Epithelial cell of esophagus (primary cell): ENCODE measurements at regions not wholly inside any gene's neighbourhood (a gene's known extent, or its start where the extent isn't known, plus 50 kb on each side); places are given as distances from the start of the nearest gene placed in this dataset.
"Not testable (repeated sequence)": the region's sequence is repeated elsewhere in the genome, so short reads cannot be mapped to it uniquely, and the experiment has no call there.

ENCODE experiments used
- DNase-seq: peaks from one replicate; pipeline ENCODE4 v3.0.0; 2010; ENCODE audit warnings: low read depth
- H3K4me3 ChIP-seq: 2 replicates; pipeline ENCODE4 v1.5.1; 2011; ENCODE audit warnings: mild to moderate bottlenecking, low read length, control low read depth
- TF ChIP-seq, protein P1 (sequence below): IDR thresholded peaks from 2 replicates; pipeline ENCODE4 v1.5.1; 2011; ENCODE audit warnings: low read depth, mild to moderate bottlenecking, low read length, control low read depth, inconsistent platforms; ENCODE audit not compliant: insufficient read depth; ENCODE audit errors: missing control alignments

DNA sequence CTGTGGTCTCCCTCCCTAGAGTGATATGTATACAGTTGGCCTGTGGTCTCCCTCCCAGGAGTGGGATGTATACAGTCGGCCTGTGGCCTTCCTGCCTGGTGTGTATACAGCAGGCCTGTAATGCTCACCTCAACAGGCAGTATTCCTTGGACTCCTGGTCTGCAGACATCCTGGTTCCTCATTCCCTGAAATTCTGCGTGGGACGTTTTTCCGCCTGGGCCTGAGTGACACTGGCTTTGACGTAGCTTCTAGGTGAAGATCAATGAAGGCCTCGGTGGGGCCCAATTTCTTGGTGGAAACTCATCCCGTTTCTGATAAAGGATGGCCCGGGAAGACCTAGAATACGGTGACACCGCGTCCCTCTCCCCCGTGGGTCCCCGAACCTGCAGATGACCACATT is 98.7 kb upstream of the PPP2R3B start:
- DNase-seq, result no peak
- H3K4me3 ChIP-seq, result no peak overlapping the region
- TF ChIP-seq, protein P1, sequence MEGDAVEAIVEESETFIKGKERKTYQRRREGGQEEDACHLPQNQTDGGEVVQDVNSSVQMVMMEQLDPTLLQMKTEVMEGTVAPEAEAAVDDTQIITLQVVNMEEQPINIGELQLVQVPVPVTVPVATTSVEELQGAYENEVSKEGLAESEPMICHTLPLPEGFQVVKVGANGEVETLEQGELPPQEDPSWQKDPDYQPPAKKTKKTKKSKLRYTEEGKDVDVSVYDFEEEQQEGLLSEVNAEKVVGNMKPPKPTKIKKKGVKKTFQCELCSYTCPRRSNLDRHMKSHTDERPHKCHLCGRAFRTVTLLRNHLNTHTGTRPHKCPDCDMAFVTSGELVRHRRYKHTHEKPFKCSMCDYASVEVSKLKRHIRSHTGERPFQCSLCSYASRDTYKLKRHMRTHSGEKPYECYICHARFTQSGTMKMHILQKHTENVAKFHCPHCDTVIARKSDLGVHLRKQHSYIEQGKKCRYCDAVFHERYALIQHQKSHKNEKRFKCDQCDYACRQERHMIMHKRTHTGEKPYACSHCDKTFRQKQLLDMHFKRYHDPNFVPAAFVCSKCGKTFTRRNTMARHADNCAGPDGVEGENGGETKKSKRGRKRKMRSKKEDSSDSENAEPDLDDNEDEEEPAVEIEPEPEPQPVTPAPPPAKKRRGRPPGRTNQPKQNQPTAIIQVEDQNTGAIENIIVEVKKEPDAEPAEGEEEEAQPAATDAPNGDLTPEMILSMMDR, result no peak

DNA sequence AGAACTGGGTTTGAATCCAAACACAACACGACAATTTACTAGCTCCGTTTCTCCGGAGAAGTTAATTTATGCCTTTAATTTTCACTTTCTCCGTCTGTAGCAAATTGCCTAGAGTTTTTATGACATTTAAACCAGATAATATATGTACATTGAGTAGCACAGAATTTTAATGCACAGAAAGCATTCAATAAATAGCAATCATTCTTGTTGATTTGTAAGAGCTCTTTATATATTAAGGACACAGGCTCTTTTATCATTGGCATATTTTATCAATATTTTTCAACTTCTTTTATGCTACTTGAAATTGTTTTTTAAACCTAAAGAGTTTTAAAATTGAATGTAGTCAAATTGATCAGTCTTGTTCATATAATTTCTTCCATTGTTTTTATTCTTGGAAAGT is 99.6 kb upstream of the PPP2R3B start:
- no peak for DNase-seq
- H3K4me3 ChIP-seq, result no peak overlapping the region
- TF ChIP-seq, protein P1, result no peak

DNA sequence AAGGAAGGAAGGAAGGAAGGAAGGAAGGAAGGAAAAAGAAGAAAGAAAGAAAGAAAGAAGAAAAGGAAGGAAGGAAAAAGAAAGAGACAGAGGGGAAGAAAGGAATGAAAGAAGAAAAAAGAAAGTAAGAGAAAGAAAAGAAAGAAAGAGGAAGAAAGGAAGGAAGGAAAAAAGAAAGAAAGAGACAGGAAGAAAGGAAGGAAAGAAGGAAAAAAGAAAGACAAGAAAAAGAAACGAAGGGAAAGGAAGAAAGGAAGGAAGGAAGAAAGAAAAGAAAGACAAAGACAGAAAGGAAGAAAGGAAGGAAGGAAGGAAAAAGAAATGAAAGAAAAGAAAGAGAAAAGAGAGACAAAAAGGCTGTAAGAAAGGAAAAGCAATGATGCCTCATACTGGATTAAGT is 101.1 kb upstream of the PPP2R3B start:
- DNase-seq, result no peak
- no peak overlapping the region for H3K4me3 ChIP-seq
- TF ChIP-seq, protein P1, result no peak

DNA sequence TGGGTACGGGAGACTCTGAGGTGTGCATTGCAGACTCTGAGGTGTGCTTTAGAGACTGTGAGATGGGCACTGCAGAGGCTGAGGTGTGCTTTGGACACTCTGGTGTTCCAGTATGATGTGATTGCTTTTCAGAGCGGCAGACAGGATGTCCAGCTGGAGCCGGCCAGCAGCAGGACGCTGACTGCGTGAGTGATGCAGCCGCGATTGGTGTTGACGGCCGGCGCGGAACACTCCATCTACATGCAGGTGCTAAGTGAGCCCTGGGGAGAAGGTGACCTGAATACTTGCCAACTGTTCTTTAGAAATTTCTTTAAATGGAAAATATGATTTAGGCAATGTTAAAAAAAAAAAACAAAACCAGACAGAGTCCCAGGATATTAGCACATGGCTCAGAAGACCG is 103.1 kb upstream of the PPP2R3B start:
- no peak for DNase-seq
- TF ChIP-seq, protein P1, result no peak

DNA sequence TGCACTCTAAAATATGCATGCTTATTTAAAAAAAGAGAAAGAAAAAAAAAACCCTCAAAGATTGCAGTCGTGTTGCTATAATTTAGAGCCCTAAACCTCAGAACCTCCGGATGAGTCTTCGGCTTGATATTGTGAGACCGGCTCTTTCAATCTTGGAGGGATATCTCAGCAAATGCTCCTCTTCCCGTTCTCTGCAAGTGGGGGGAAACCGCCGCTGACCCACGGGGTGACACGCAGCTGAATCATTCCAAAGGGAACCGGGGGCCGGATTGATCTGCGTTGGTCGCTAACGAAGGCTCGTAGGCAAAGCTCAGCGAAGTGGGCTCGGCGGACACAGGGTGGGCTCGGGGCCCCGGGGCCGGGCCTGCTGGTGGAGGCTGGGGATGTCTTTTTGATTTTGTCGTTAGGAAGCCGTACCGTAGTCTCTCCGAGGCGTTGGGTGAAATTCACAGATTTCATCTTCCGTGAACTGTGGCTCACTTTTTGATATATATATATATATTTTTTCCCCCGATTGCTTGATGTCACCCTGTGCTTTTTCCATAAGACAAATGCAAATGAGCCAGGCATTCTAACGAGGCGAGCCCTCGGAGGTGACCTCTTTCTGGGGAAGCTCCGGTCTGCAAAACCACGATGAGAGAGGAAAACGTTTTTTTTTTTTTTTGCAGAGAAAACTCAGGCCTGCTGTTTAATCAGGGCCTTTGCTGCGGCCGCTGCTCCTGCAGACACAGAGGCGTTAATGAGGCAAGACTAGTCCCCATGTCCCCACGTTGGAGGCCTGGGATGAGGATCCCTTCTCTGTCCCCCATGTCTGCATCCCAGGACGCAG is 110.7 kb upstream of the PPP2R3B start:
- TF ChIP-seq, protein P1, result no peak
- H3K4me3 ChIP-seq, result no peak overlapping the region
- DNase-seq, result no peak

More for the DNA sequence above, 103.1 kb upstream of the PPP2R3B start:
- no peak overlapping the region for H3K4me3 ChIP-seq

DNA sequence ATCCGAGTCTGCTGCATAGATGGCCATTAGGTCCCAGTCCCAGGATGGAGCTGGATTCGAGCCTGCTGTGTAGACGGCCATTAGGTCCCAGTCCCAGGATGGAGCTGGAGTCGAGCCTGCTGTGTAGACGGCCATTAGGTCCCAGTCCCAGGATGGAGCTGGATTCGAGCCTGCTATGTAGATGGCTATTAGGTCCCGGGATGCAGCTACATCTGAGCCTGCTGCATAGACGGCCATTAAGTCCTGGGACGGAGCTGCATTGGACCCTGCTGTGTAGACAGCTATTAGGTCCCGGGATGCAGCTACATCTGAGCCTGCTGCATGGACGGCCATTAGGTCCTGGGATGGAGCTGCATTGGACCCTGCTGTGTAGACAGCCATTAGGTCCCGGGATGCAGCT is 112.2 kb upstream of the PPP2R3B start:
- not testable (repeated sequence) for H3K4me3 ChIP-seq, DNase-seq

DNA sequence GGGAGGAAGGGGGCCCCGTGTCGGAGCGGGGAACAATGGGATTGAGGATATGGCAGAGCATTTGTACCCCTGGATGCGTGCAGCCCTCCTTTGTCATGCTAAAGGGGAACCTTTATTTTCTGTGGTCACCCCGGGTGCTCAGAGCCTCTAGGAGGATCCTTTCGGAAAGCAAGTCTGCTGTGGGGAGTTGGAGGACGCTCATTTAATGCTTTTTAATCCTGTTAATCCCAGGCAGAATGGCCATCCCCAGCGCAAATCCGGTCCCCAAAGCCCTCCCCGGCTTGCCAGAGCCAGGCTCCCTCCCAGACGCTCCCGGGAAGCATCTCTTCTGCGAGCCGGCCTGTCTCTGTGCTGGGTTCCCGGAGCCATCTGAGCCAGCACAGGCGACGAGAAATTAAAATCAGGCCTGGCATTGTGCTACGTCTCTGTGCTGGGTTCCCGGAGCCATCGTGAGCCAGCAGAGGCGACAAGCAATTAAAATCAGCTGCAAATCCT is 113.2 kb upstream of the PPP2R3B start:
- DNase-seq, result no peak
- no peak overlapping the region for H3K4me3 ChIP-seq
- TF ChIP-seq, protein P1, result no peak
